Hindlimb muscle (tissue), 1 donor: ENCODE measurements at regions not wholly inside any gene's neighbourhood (a gene's known extent, or its start where the extent isn't known, plus 50 kb on each side); places are given as distances from the start of the nearest gene placed in this dataset.

Source experiments
- DNase-seq: peaks from one replicate; pipeline ENCODE4 v3.0.0-alpha.2; 2013

DNA sequence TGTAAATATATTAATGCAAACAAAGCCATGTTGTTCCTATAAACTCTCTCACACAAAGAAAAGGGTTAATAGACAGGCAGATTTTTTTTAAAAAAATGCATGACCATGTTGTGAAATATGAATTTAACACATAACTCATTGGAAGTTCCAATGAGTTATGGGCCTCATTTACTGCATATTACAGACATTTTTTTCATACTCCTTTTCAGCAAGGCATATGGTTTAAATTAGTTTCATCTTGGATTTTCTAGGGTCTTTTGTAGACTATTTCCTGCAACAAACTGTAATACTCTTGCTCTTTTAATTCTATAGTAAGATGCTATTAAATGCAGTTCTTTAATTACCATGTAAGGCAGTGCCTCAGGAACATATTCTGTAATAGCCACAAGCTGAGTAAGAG lies 323.1 kb downstream of the GBA3 start:
- DNase-seq = no peak

DNA sequence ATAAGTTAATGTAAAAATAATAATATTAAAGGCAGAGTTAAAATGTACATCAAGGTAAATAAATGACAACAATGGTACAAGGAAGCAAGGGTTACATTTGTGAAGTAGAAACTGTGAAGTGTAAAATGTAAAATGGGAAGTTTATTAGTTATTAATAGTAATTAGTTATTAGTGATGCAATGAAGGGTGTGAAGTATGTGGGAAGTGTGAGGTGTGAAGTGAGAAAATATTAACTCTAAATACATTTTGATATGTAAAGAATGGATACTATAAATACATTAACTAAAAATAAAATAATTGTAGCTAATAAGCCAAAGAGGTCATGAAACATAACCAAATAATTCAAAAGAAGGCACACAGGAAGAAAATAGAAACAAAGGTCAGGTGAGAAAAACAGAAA lies 316.4 kb downstream of the GBA3 start:
- no peak for DNase-seq

DNA sequence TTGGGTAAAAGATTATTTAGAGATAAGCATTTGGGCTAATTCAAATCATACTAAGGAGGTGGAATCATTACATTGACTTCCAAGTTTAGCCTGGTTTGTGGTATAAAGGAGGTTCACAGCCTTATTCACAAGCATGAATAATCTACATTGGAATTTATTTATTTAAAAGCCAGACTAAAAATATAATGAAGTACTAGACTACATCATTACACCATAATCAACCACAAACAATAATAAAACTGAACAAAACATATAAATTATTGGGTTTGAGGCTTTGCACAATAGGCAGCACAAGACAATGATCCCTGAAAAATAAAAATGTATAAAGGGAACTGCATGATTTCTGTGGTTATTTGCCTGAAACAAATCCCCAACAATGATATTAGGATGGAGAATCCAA lies 314.0 kb downstream of the GBA3 start:
- no peak for DNase-seq

DNA sequence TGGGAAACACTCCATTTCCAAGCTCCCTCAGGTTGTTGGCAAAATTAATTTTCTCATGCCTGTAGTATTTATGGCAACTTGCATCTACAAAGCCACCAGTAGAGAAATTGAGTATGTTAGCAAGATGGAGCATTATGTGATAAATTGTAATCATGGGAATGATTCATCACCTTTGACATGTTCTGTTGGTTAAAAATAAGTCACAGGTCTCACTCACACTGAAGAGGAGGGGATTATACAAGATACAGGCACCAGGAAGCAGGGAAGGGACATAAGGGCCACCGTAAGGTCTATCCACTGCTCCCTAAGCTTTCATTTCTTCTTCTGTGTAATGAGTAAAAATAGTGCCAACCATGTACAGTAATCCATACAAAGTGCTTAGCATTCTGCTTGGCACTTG lies 313.0 kb downstream of the GBA3 start:
- DNase-seq = no peak

DNA sequence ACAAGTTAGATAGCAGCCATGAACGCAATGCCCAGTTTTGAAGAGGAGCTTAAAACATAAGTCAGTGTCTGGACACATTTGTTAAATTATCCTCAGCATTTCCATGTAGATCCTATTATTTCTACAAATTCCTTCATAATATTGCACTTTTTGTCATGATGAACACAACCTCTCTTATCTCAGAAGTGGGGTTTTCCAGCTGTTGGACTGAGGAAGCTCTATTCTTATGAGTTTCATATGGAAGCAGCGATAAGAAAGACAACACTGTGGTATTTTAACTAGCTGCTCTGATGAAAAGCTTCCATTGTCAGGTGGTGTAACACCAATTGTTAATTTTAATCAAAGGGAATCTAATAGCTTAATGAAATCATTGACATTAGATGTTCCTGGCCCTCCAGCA lies 308.7 kb downstream of the GBA3 start:
- no peak for DNase-seq

DNA sequence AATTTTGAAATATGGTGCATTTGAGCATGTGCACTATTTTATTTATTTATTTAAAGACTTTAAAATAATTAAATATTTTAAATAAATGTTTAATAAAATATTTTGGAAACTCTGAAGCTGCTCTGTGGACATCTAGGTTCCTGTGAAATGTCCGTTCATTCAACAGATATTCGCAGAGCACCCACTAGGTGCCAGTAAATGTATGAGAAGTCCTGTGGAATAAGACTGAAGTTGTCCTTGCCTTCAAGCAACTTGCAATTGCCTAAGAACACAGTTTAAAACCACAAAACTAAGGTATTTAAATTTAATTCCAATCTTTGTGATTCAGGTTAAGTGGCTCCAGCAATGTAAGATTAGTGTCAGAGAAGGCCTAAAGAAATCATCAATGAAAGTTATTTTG lies 306.7 kb downstream of the GBA3 start:
- DNase-seq = no peak

DNA sequence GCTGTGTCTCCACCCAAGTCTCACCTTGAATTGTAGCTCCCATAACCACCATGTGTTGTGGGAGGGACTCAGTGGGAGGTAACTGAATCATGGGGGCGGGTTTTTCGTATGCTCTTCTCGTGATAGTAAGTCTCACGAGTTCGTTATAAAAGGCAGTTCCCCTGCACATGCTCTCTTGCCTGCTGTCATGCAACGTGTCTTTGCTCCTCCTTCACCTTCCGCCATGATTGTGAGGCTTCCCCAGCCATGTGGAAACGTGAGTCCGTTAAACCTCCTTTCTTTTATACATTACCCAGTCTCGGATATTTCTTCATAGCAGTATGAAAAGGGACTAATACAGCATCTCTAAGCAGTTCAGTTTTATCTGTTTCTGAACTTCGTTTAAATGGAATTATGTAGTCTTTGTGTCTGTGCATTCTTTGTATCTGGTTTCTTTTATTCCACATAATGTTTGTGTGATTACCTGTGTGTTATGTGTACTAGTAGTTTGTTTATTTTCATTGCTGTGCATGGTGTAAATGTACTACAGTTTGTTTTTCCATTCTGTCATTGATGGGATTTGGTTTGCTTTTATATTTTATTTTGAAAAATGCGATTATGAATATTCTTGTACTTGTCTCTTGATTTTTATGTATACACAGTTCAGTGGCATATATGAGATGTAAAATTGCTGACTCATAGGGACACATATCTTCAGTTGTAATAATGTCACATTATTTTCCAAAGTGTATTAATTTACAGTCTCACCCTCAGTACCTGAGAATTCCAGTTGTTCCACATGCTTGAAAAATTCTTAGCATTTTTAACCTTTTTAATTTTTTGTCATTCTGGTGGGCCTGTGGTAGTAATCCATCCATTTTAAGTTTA lies 304.9 kb downstream of the GBA3 start:
- no peak for DNase-seq

DNA sequence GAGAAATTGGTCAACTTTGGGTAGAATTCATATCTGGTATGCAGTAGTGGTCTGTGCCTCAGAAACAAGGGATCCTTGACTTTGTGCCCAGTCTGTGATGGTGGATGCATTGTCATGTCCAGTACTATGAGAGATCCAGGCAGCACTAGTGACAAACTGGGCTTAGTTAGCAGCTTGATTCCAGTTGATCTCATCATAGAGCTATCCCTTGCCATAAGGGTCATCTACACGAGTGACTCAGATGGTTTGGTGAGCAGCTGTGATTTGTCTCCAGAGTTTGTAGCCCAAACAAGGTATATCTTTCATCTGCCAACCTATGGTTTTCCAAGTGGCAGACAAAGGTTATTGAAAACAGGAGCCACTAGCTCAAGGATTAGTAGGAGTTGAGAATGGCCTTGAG lies 298.8 kb downstream of the GBA3 start:
- DNase-seq = no peak

DNA sequence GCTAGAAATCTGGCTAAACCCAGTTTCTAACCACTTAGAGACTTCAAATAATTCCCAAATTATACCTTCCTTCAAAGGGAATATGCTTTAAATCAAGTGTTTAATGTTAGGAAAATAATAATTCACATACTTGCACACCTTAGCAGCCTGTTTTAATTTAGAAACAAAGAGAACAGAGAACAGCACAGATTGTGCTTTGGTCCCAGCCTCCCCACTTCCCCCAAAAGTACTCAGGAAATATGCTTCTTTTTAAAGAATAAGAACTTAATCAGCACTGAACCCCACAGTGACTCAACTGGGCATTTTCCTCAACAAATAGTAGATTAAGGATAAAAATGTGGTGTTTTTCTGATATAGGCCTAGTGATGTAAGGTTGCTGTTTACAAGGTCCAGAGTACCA lies 295.8 kb downstream of the GBA3 start:
- DNase-seq = no peak

DNA sequence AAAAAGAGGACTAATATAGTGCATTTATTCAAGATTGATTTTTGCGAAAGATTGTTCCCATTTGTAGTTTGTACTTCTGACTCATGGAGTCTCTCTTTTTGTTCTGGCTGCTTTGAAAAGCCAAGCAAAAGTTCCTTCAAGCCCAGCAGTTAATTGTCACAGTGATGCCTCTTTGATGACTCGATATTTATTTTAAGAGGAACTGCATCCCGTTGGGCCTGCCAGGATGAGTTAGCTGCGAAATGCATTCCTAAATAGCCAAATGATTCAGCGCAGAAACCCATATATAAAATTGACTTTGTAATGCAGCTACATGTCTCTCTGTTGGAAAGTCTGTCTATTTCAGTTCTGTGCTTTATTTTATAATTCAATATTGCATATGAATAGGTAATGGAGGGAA lies 295.1 kb downstream of the GBA3 start:
- no peak for DNase-seq

DNA sequence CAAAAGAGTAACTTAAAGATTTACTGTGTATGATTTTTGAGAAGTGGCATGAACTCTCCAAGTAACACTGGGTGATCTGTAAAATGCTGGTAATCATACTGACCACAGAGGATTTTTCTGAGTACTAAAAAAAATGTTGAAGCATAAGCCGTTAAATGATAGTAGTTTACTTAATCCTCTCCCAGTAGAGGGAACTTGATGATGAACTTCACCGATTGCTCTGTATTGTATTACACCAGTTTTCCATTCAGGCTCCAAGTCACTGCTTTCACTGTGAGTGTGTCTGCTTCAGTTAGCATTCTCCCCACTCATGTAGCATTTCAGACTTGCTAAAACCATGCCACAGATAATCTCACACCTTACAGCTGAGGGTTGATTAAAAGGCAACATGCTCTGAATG lies 294.1 kb downstream of the GBA3 start:
- DNase-seq = no peak

DNA sequence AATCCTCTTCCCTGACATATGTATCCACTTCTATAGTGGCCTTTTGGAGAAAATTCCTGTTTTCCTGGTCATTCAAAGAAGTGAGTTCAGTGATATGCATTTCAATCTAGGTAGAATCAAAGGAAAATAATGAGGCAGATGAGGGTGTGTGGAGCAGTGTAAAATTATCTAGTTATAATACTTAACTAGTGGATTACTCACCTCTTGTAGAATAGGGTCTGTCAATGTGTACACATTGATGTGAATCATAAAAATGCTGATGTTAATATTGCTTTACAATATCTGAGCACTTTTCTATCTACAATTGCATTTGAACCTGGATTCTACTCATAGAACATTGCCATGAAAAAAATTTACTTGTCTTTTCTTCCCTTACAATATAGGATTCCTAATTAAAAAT lies 293.5 kb downstream of the GBA3 start:
- DNase-seq = no peak

DNA sequence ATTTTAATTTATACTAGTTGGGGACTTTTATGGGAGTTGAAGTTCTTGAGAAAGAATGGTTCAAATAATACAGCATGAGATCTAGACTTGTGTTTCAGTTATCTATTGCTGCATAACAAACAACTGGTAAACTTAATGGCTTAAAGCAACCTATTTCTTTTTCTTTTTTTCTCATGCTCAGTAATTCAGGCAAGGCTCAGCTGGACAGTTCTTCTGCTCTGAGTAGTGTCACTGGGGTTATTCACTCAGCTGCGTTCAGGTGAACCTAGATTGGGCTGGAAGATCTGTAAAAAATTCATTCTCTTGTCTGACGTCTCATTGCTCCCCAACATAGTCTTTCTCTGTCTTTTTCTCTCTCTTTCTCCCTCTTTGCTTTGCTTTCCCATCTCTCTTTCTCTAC lies 291.7 kb downstream of the GBA3 start:
- DNase-seq = no peak

DNA sequence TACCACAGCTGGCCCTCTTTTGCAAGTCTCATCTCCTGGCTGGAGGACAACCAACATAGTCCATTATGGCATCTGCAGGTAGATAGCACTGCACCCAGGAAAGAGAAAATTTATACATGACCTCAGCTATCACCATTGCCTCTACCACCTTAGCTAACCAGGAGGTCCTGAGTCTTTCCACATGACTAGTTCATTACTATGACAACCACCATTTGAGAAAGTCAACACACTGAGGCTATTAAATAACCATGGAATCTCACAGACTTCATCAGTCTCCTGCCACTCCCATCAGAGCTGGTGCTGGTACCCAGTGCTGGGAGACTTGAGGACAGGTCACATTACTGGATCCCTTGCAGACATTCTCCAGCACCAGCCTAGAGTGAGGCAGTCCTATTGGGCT lies 285.9 kb downstream of the GBA3 start:
- no peak for DNase-seq

DNA sequence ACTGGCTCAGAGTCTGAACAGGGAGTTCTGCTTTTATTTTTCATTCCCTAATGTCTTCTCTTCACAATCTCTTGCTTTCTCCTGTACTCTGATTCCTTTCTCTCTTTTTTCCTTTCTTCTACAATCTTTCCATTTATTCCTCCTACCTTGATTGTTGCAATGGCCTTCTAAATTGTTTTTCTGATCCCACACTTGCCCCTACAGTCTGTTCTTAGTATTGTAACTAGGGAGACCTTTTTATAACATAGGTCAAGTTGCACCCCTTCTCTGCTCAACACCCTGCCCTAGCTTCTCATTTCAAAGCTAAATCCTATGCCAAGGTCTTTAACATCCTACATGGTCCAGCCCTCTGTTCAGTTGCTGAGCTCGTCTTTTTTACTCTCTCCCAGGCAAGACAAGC lies 277.9 kb downstream of the GBA3 start:
- no peak for DNase-seq

DNA sequence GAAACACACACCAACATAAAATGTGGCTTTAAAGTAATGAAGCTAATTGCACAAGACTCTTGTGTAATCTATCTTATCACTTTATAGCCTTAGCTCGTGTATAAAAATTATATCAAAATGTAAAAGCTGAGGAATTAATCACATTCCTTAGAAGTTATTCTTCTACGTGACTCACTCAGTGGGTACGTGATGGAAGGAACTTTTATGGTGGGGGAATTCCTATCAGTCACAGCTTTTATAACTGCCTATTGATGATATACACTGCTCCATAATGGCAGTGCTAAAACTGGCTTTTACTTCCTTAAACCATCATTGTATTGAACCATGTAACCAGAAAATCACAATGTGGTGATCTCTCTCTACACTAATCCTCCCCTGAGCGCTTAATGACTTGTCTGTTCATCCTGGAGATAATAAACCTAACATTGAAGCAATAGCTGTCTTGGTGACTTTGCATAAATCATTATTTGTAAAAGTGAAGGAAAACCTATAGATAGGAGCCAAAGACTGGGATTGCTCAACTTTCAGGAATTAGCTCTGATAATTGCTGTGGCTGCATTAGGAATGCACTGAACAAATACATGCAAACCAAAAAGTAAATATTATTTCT lies 276.7 kb downstream of the GBA3 start:
- no peak for DNase-seq

DNA sequence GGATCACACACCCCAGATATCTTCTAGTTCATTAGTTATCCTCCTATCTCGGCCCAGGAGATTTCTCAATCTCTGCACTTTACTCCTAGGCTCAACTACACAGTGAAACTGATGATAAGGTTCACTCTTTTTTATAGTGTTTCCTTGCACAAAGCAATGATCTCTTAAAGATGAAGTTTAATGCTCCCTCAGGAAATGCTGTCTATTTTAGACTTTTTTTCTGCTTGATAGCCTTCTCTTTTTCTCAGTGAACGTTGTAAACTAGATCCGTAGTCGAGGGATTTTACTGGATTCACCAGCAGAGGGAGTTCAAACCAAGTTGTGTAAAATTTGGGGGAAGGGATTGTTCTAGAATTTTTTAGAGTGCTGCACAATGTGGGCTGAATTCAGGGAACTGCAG lies 269.6 kb downstream of the GBA3 start:
- DNase-seq = peak; percentile 1

DNA sequence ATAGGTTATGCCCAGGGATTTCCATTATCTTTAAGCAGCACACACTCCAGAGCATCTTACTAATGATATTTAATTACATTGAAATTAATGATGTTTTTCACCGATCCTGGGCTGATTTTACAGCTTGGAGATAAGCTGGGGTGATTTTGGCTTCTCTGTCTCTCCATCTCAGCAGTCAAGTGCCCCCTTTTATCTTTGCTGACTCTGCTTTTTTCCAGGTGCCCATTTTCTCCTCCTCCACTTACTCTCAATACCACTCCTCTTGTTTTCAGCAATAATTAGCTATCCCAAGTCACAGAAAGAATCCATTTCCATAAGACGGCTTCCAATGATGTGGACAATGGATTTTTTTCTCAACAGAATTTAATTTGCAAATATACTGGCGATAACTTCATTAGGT lies 266.7 kb downstream of the GBA3 start:
- DNase-seq = no peak

DNA sequence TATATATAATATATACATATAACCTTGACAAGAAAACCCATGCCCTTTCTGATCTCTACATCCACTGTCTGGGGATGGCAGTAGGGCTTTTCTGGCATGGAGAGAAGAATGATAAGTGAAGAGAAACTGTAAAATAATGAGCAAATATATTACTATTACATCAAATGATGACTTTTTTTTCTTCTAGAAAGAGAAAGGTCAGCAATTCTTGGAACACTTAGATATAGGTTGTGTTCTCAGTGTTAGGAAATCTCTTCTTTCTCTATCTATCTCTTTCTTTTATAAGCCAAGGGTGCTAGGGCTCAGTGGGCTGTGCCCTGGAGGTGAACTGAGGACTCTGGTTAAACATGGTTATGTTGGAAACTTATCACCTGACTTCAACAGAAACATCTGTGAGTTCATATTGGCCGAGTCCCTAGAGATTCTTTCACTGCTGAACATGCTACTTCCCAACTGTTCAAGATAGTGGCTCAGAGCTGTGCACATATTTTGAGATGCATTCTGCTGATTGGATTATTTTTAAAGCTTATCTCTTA lies 265.1 kb downstream of the GBA3 start:
- DNase-seq = no peak

DNA sequence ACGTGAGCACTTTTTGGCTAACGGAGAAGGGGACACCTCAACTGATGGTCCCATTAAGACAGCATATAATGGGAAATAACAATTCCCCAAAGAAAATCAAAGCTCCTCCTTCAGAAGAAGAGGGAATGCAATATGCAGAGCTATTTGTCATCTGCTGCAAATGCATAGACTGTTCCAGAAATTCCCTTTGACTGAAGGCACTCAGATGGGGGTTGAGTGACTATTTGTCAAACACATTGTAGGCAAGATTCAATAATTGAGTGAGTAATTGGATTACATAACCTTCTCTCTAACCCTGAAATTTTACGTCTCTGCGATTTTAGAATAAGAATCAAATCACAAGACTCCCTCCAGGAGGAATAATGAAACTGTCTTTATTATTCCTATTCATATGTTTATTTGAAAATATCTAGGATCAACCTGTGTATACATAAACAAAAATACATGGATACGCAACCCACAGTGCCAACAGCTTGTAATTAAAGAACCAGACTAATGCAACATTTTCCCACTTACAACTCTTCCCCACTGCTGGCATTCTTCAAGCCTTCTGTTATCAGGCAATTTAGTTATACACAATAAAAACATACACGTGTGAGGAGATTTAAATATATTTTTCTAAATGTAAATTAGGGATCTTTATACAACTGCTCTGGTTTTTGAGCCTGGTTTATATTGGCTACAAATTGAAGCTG lies 256.6 kb downstream of the GBA3 start:
- no peak for DNase-seq

DNA sequence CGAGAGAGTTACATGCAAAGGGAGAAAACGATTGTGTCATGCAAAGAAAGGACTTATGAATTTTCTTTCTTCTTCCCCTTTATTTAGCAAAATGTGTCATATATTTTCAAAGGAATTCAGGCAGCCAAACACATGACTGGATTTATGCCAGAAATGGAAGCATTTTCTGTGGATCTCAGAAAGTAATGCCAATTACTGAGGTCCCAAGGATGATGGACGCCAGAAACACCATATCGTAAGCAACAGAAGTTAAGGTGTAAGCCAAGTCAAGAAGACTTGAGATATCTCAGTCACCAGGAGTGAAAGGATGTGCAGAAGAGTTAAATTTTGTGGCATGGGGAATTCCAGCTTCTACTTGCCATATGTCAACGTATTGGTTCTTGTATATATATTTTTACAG lies 255.1 kb downstream of the GBA3 start:
- no peak for DNase-seq

DNA sequence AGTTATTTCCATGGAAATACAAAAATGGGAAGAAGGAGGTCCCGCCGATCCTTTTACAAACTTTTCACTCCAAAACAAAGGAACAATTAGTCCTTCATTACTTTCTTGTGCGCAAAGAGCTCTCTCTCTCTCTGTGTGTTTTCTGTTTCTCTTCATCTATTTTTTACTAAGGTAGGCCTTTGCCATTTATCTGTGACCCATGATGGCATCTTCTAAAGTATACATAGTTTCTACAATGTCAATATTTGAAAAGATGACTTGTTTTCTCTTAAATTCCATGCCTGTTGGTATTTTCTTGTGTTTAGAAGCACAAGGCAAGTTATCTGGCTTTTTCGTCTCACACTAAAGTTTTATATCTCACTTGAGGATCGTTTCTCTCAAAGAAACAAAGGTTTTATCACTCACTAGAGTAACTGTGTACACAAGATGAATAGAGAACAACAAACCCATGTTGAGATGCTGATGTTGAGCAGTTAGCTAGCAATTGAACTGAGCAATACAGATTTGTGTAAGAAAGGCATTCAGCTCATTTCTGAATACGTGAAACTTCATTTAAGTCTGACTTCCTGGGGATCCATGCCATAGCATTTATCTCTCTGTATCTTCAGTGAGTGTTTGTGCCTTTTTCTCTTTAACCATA lies 250.3 kb downstream of the GBA3 start:
- no peak for DNase-seq

DNA sequence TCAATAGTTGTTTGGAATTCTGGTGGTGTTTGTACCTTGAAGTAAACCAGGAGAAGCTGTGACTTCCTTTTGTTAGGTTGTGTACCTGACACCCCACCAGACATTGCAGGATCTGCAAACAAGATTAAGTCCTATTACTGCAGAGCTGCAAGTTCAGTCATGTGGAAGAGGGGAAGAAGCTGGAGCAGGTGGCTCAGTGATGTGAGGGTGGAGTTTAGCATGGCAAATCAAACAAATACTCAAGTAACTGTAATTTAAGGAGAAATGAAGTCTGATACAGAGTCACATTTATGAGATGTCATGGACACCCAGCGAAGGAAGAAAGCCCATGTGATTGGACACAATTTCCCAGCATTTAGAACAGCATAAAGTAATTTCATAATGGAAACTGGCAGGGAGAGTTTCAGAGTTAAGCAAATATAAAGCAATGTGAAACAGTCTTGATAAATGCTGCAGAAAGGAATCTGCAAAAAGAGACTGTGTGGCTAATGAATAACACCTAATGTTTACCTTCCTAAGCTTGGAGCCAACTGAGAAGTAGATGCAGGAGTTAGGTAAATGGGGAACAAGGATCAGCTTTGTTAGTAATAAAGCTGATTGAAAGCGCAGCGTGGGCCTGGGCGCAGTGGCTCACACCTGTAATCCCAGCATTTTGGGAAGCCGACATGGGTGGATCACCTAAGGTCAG lies 249.1 kb downstream of the GBA3 start:
- no peak for DNase-seq
